ENCODE measurements at regions not wholly inside any gene's neighbourhood (a gene's known extent, or its start where the extent isn't known, plus 50 kb on each side); places are given as distances from the start of the nearest gene placed in this dataset.

DNA sequence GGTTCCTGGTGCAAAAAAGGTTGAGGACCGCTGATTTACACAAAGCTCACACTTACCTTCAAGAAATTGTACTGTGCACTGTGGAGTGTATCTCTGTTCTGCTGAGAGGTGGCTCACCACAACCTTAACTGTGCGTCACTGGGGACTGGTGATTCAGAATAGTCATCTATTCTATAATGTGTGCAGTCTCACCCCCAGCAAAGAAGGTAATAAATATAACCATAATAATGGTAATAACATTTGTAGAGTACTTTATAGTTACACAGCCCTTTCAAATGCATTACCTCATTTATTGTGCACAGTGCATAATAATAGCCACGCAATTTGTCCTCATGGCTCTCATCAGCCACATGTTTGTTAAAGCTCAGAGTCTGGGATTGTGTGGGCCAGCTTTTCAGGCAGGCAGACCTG lies 59.4 kb upstream of the DUSP10 start:
- DNase-seq = no peak

DNA sequence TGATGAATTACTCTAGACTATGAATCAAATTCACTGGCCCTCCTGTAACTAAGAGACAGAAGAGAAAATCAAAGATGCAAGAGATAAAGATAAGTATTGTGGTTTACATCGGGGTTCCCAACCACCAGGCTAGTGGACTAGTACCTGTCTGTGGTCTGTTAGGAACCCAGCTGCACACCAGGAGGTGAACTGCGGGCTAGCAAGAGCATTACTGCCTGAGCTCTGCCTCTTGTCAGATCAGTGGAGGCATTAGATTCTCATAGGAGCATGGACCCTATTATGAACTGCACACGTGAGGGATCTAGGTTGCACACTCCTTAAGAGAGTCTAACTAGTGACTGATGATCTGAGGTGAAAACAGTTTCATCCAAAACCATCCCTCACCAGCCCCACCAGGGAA lies 58.9 kb upstream of the DUSP10 start:
- no peak for DNase-seq

DNA sequence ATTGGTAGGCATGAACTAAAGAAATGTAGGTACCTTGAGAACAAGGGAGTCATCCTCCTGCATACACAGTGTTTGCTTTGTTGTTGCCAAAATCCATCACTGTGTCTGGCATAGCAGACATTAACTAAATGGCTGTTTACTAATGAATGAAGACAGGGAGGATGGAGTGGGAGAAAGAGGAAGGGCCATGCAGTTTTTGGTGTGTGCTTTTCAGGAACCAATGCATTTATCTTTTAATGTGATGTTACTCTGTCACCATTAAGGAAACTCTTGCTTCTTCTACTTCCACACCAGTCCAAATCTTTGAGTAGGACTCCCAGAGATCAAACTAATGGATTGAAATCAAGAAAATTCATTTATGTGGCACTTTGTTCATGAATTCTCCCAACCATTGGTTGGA lies 55.6 kb upstream of the DUSP10 start:
- no peak for DNase-seq

DNA sequence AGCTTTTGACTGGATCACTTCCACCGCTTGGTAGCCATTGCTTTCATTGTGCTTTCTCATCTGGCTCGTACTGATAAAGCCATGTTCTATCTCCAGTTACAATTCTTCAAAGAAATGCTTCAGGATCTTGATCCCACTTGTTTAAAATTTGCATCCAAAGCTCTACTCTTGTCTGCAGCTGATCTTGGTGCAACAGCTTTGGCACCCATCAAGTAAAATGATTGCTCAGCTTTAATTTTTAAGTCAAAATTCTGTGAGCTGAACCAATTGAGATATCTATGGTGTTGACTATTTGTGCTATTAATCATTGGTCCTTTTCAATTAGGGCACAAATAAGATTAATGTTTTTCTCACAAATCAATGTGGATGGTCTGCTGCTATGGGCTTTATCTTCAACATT lies 54.8 kb upstream of the DUSP10 start:
- DNase-seq = no peak

DNA sequence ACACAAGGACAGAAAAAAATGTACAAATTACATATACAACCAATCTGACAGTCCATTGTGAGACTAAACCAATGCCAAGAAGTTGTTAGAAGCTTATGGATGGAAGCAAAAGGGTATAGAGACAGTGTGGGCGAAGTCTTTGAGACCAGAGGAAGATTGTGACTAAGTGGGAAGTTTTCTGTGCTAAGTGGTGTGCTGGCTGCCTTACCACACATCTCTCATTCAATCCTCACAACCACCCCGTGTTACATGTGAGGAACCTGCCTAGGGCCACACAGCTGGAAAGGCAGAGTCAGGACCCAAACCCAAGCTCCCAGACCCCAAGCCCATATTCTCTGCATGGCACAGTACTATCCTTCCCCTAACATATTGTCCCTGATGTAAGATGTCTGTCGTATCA lies 53.5 kb upstream of the DUSP10 start:
- DNase-seq = no peak

DNA sequence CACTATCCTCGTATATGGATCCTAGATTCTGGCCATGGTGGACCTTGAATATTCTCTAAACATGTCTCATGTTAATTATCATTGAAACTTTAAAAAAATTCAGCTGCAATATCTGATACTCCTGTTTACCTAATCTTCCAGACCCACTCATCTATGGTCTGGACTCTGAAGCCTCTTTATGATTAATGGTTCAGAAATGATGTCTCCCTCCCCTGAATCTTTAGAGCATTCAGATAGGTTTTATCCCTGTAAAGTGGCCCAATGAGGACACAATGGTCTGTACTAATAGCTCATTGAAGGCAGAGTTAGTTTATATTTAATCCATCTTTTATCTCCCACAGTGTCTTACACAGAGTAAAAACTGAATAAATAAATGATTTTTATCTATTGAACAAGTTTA lies 53.0 kb upstream of the DUSP10 start:
- no peak for DNase-seq

DNA sequence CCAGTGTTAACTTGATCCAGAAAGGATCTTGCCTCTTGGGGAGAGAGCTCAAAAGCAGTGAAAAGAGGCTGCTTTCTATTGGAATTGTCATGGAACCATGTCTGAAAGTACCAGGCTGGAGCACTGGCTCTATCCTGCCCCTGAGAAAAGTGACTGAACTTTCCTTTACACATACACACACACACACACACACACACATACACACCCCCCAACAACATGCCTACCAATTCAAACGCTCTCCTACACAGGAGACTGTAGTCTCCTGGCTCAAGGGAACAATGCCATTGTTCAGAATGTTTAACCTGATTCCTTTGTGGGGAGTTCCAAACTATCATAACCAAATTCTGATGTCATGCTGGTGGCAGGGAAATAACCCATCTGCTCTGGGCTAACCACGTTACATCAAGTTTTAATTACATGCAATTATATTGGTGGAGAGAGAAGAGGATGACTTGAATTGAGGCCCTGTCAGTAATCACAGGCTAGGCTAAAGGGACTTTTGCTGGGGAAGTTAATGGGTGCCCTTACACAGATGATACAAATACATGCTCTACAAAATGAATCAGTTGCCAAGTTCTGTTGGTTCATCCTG lies 52.3 kb upstream of the DUSP10 start:
- no peak for DNase-seq

DNA sequence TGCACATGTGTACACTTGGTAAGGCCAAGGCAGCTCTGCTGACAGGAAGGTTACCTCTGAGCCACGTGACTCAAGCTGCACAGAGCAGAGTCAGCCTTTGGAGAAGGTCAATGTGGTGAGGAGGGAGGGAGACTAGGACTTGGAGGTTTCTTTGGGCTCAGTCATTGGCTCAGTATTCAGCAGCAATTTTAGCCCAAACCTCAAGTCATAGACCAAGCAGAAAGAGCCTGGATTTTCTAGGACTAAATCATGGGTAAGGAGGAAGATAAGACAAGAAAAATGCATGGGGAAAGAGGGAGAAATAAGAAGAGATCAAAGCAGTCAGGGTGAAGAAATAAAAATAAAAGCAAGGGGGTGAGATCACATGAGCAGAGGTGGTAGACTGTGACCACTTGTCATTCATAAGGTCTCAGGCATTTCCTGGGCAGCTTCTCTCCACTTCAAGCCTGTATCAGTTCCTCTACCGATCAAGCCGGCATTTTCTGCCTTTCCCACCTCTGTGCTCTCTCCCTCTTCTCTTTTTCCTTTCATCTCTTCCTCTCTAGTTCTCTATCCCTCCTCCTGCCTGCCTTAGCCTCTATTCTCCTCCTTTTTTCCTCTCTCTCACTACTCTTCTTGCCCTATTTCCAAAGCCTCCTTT lies 51.7 kb upstream of the DUSP10 start:
- no peak for DNase-seq

DNA sequence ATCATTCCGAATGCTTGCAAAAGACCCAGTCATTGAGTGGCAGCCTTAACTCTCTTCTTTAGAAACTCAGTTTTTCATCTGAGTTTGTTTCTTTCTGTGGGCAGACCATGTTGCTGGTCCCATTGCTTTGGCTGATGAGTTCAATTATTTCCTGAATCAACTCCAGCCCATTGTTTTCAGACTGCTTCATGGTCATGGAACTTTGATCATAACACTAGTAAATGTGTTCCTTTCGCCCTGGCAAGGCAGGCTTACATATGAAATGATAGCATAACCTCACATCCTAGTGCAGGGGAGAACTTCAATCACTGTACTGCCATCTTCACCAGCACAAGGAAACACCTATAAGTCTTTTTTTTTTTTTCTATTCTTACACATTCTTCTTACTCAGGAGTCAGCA lies 50.0 kb upstream of the DUSP10 start:
- no peak for DNase-seq
